Cardiac septum (tissue), 1 donor: ENCODE measurements at regions not wholly inside any gene's neighbourhood (a gene's known extent, or its start where the extent isn't known, plus 50 kb on each side); places are given as distances from the start of the nearest gene placed in this dataset.
"Not testable (repeated sequence)": the region's sequence is repeated elsewhere in the genome, so short reads cannot be mapped to it uniquely, and the experiment has no call there.

Source experiments
- DNase-seq: peaks from one replicate; pipeline ENCODE4 v3.0.0-alpha.2; 2020; ENCODE audit warnings: low spot score
- intact Hi-C: fragments of 100-400 bp; cut with DNase I; formaldehyde crosslinking; loops from one replicate; pipeline ENCODE4 v1.14.0; 2022
- donor health status: DM: no; HTN: no; CAD: no.

GRCh38 chr10:61211468-61211867 is 241.7 kb downstream of the TMEM26 start:
- intact Hi-C loops = no loop called here

DNA sequence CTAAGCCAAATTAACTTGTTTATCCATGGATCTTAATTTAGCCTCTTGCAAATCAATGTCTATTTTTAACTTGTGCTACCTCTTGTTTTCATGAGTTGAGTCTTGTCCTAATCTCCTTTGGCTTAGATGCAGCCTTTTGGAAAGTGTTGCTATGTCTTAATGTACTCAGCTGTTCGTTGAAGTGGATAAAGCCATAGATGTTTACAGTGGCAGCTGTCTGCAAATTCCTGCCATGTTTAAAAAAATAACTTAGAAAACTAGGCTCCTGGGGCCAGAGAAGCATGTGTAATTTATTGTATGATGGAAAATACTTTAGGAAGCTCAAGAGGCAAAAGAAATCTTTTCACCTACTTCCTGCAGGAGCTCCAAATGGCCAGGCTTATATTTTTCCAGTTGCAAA is 253.1 kb upstream of the RHOBTB1 start:
- intact Hi-C loops = no loop called here
- DNase-seq = no peak

More at GRCh38 chr10:61211468-61211867, 241.7 kb downstream of the TMEM26 start:
- no peak for DNase-seq

DNA sequence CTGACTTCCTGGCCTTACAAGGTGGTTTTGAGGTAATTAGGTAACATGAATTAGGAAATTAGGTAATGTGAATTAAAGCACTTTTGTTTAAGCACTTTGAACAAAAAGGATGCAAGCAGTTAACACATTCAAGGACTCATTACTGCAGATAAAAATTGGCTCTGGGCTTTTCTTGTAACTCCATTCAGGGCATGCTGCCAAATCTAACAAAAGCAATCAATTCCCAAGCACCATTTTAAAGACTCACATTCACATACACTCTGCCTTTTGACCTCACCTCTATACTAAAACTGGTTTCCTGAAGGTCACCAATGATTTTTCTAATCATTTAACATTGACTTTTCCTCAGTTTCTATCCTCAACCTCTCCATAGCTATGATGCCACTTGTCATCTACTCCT is 251.2 kb upstream of the RHOBTB1 start:
- intact Hi-C loops = no loop called here

GRCh38 chr10:61192589-61192988 is 248.6 kb upstream of the RHOBTB1 start:
- intact Hi-C loops = loop anchor here (5.0 kb wide), 1 partner anchor 375 kb away; no protein-coding TSS in a partner anchor

More for the DNA sequence above, 251.2 kb upstream of the RHOBTB1 start:
- no peak for DNase-seq

GRCh38 chr10:61192042-61192441 is 248.1 kb upstream of the RHOBTB1 start:
- no peak for DNase-seq
- intact Hi-C loops = loop anchor here (5.0 kb wide), 1 partner anchor 375 kb away; no protein-coding TSS in a partner anchor

More at GRCh38 chr10:61192589-61192988, 248.6 kb upstream of the RHOBTB1 start:
- DNase-seq = not testable (repeated sequence)

DNA sequence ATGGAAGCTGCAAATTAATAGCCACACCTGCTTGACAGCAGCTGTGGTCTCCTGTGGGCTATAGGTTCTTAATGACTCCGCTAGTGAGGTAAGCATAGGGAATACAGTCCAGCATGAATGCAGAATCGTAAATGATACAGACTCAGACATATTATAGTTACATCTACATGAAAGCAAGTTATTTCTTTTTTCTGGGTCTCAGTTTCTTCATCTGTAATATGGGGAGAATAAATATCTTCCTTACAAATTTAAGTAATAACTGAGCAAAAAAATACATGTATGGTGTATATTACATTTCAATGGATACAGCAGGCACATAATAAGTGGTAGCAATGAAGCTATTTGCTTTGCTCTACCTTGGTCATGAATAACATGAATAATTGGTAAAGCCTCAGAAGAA is 245.9 kb upstream of the RHOBTB1 start:
- intact Hi-C loops = loop anchor here (5.0 kb wide), 2 partner anchors 48 to 373 kb away; no protein-coding TSS in a partner anchor
- no peak for DNase-seq

- intact Hi-C loops = loop anchor here (5.0 kb wide), 1 partner anchor 46 kb away; no protein-coding TSS in a partner anchor
- no peak for DNase-seq
These were observed 244.7 kb upstream of the RHOBTB1 start for GRCh38 chr10:61188691-61189090.

- intact Hi-C loops = loop anchor here (5.0 kb wide), 1 partner anchor 46 kb away; no protein-coding TSS in a partner anchor
- DNase-seq = no peak
These were observed 244.1 kb upstream of the RHOBTB1 start for GRCh38 chr10:61188101-61188500.

DNA sequence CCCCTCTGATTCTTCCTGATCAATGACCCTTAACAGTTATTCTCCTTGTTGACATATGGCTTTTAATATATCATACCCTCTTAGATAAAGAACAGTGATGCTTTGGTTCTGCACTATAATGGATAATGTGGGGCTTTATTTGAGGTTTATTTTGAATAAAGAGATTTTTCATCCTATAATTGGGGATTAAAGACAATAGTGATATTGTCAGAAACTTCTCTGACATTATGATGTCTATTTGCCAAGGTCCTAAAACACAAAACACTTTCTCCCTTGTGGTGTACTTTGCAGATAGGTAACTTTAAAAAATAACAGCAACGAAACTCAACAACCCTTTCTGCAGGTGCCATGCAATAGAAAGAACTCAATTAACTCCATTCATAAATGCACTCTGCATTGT is 243.6 kb upstream of the RHOBTB1 start:
- intact Hi-C loops = loop anchor here (5.0 kb wide), 1 partner anchor 45 kb away; no protein-coding TSS in a partner anchor
- DNase-seq = no peak

DNA sequence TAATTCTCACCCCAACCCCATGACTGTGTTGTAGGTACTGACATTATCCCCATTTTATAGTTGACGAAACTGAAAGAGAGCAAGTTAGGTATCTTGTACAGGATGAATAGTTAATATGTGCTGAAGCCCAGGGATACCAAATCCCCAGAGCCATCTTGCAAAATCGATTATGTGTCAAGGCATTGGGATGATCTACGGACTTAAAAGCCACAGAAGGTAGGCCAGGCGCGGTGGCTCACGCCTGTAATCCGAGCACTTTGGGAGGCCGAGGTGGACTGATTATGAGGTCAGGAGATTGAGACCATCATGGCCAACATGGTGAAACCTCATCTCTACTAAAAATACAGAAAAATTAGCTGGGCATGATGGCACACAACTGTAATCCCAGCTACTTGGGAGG is 242.4 kb upstream of the RHOBTB1 start:
- no peak for DNase-seq
- intact Hi-C loops = loop anchor here (5.0 kb wide), 1 partner anchor 44 kb away; no protein-coding TSS in a partner anchor

DNA sequence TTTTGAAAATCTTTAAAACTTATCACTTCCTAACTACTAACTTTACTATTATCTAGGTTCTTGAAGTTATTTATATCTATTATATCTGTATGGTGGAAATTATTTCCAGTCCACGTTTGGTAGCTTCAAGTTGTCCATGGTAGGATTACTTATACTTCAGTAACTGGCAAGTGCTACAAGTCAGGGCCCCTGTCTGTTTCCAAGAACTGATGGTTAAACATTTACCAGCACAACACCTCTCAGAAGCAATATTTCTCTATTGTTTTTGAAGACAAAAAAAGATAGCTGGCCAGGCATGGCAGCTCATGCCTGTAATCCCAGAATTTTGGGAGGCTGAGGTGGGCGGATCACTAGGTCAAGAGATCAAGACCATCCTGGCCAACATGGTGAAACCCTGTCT is 240.4 kb upstream of the RHOBTB1 start:
- intact Hi-C loops = no loop called here
- DNase-seq = no peak

DNA sequence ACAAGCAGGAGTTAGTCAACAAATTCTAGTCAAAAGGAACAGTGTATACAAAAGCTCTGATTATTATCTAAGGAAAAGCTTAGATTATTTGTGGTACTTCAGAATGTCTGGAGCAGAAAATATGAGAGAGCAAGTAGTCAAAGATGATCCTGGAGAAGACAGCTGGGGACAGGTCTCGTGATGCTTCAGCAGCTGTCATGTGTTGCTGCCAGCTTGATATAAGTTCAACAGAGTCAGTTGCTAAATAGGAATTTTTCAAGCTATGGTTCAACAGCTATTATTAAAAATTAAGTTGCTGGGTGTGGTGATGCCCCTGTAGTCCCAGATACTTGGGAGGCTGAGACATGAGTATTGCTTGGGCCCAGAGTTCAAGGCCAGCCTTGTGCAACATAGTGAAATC is 240.0 kb upstream of the RHOBTB1 start:
- intact Hi-C loops = no loop called here

GRCh38 chr10:61181832-61182231 is 237.8 kb upstream of the RHOBTB1 start:
- no peak for DNase-seq
- intact Hi-C loops = no loop called here

More for the DNA sequence above, 240.0 kb upstream of the RHOBTB1 start:
- no peak for DNase-seq

DNA sequence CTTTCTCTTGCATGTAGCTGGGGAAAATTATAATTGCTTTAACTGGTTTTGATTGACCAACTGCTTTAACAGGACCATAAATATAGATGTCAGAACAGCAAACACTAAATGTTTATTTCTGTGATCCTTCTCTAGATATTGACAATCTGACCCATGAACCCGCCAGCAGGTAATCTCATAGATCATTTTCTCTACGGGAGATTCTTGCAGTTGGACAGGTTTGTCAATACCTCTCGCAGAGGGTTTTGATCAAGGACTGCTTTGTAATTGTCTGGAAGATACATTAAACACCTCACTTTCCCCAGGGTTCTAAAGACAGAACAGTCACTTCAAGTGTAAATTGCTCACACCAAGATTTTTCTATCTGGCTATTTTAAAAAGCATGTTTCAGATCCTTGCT is 235.8 kb upstream of the RHOBTB1 start:
- DNase-seq = no peak
- intact Hi-C loops = no loop called here

DNA sequence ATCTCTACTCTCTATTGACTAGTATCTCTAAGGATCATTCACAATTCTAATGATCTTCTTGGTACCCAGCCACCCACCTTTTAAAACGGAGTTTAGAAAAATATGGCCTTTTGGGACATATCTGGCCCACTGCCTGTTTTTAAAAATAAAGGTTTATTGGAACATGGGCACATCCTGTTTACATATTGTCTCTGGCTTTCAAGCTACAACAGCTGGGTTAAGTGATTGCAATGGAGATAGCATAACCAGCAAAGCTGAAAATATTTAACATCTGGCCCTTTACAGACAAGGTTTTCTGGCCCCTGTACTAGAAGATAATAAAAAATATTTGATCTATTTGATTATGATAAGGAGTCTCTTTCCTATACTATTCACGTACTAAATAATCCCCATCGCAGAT is 232.4 kb upstream of the RHOBTB1 start:
- no peak for DNase-seq
- intact Hi-C loops = no loop called here

- intact Hi-C loops = no loop called here
These were observed 231.3 kb upstream of the RHOBTB1 start for GRCh38 chr10:61175316-61175715.

DNA sequence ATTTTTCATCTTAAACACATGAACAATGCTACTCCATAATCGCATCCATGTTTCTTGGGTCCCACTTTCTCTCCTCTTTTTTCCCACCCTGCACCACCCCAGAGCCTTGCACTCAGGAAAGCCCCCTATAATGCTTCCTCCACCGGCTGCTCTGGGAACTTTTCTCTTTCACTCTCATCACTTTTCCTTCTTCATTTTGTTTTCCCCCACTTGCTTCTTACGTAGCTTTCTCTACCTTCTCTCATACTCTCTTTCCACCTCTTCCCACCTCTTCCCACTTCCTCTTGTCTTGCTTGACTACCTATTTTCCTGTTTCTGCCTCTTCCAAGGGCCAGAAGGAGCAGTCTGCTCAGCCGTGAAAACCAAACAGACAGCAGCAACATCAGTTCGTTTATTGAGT is 229.5 kb upstream of the RHOBTB1 start:
- DNase-seq = no peak
- intact Hi-C loops = no loop called here

More at GRCh38 chr10:61175316-61175715, 231.3 kb upstream of the RHOBTB1 start:
- no peak for DNase-seq

DNA sequence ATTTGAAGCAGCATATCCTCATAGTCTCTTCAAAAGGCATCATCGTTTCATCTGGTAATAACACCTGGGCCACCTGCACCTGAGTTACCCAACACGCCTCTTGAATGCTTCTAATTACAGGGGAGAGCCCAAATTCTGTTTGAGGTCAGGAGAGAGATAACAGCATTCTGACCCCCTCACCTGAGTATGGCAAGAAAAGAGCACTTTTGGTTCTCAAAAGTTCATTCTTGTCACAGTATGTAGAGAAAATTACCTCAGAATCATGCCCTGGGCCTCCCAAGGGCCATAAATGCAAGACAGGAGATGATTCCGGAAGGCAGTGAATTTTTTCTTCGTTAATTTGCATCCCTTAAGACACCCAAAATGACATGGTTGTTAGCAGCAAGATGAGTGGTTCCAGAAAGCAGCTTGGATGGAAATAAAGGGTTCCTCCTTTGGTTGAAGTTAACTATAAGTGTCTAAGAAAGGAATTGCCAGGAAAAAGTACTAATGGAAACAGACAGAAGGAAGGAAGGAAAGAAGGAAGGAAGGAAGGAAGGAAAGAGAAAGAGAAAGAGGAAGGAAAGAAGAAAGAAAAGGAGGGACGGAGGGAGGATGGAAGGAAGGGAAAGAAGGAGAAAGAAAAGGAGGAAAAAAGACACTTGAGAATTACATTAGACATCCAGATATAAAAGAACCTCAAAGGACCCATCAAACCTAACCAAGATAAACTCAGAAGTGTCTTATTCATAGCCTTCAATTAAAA is 228.4 kb upstream of the RHOBTB1 start:
- intact Hi-C loops = no loop called here
- no peak for DNase-seq

GRCh38 chr10:61170594-61170993 is 226.6 kb upstream of the RHOBTB1 start:
- DNase-seq = no peak
- intact Hi-C loops = no loop called here

GRCh38 chr10:61169294-61169693 is 225.3 kb upstream of the RHOBTB1 start:
- intact Hi-C loops = no loop called here
- DNase-seq = no peak

DNA sequence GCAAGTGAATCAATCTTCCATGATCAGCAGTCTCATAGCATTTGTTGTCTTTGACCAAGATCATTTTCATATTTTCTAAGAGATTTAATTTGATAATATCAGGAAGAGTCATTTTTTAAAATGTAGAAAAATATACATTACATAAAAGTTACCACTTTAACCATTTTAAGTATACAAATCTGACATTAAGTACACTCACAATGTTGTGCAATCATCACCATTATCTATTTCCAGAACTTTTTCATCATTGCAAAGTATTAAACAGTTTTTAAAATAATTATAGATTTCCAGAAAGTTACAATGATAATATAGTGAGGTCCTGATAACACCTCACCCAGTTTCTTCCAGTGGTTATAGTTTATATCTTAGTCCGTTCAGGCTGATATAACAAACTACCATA is 222.5 kb upstream of the RHOBTB1 start:
- DNase-seq = no peak
- intact Hi-C loops = no loop called here
